DND-41 (cell line): ENCODE measurements at regions not wholly inside any gene's neighbourhood (a gene's known extent, or its start where the extent isn't known, plus 50 kb on each side); places are given as distances from the start of the nearest gene placed in this dataset.

Source experiments
- CTCF ChIP-seq: IDR thresholded peaks from 2 replicates; pipeline ENCODE4 v1.5.1; 2012; ENCODE audit warnings: borderline replicate concordance, low read length, moderate library complexity, mild to moderate bottlenecking; ENCODE audit not compliant: poor library complexity, severe bottlenecking; ENCODE audit errors: extremely low read depth
- EZH2 ChIP-seq: IDR thresholded peaks from 3 replicates; pipeline ENCODE4 v1.6.1; 2012; ENCODE audit warnings: borderline replicate concordance, low read depth, mild to moderate bottlenecking, moderate library complexity, low read length, inconsistent platforms; ENCODE audit not compliant: severe bottlenecking

- TF ChIP-seq CTCF (no peak), EZH2 (no peak)
Observed at GRCh38 chr6:102853249-102853955, 1459.9 kb downstream of the GRIK2 start.
